ENCODE measurements at regions not wholly inside any gene's neighbourhood (a gene's known extent, or its start where the extent isn't known, plus 50 kb on each side); places are given as distances from the start of the nearest gene placed in this dataset.

- H3K36me3 ChIP-seq (ENCODE audit: control insufficient read depth, low read length), result no peaks in the 10 kb centered on the region
- H3K27ac ChIP-seq (ENCODE audit: low read depth, low read length), result no peak overlapping the region
- H3K4me1 ChIP-seq (ENCODE audit: control insufficient read depth, low read length), result no peaks in the 10 kb centered on the region
- no peaks in the 10 kb centered on the region for H3K9me2 ChIP-seq (replicated peaks; ENCODE audit: control insufficient read depth, low read length)
- H3F3A ChIP-seq (ENCODE audit: control insufficient read depth, insufficient read depth), result no peaks in the 10 kb centered on the region
- no peaks in the 10 kb centered on the region for H3K79me2 ChIP-seq (ENCODE audit: control insufficient read depth, low read length)
- no peaks in the 10 kb centered on the region for H4K20me1 ChIP-seq (ENCODE audit: control insufficient read depth, insufficient read depth, low read depth, low read length)
- H3K4me3 ChIP-seq (ENCODE audit: low read length), result no peak overlapping the region
- no peaks in the 10 kb centered on the region for H3K9me3 ChIP-seq (ENCODE audit: control insufficient read depth, insufficient read depth, low read length)
- H3K27me3 ChIP-seq (ENCODE audit: control insufficient read depth, low read length), result no peaks in the 10 kb centered on the region
- no peak overlapping the region for H3K4me2 ChIP-seq (ENCODE audit: low read length)
- no peak for TF ChIP-seq EZH2phosphoT487 (IDR thresholded peaks at IDR 0.05; ENCODE audit: borderline replicate concordance, low read length)
- TF ChIP-seq CTCF (IDR thresholded peaks at IDR 0.05; ENCODE audit: low read depth, low read length, poor library complexity, severe bottlenecking), result no peak
Observed at GRCh38 chr12:114206525-114206924, 199.4 kb downstream of the TBX5 start.

- Histone ChIP-seq H4K20me1 (ENCODE audit: control insufficient read depth, insufficient read depth, low read depth, low read length) (no peaks in the 10 kb centered on the region), H3K4me3 (ENCODE audit: low read length) (no peak overlapping the region), H3F3A (ENCODE audit: control insufficient read depth, insufficient read depth) (no peaks in the 10 kb centered on the region), H3K36me3 (ENCODE audit: control insufficient read depth, low read length) (no peaks in the 10 kb centered on the region), H3K79me2 (ENCODE audit: control insufficient read depth, low read length) (no peaks in the 10 kb centered on the region), H3K27ac (ENCODE audit: low read depth, low read length) (no peak overlapping the region), H3K4me2 (ENCODE audit: low read length) (no peak overlapping the region), H3K4me1 (ENCODE audit: control insufficient read depth, low read length) (no peaks in the 10 kb centered on the region), H3K9me3 (ENCODE audit: control insufficient read depth, insufficient read depth, low read length) (no peaks in the 10 kb centered on the region), H3K9me2 (replicated peaks; ENCODE audit: control insufficient read depth, low read length) (no peaks in the 10 kb centered on the region), H3K27me3 (ENCODE audit: control insufficient read depth, low read length) (no peaks in the 10 kb centered on the region)
- TF ChIP-seq CTCF (IDR thresholded peaks at IDR 0.05; ENCODE audit: low read depth, low read length, poor library complexity, severe bottlenecking) (no peak), EZH2phosphoT487 (IDR thresholded peaks at IDR 0.05; ENCODE audit: borderline replicate concordance, low read length) (no peak)
Observed at GRCh38 chr12:114201794-114202193, 204.2 kb downstream of the TBX5 start.

- H3K4me1 ChIP-seq (ENCODE audit: control insufficient read depth, low read length), result no peaks in the 10 kb centered on the region
- H3K79me2 ChIP-seq (ENCODE audit: control insufficient read depth, low read length), result no peaks in the 10 kb centered on the region
- H3K36me3 ChIP-seq (ENCODE audit: control insufficient read depth, low read length), result no peaks in the 10 kb centered on the region
- H3K4me2 ChIP-seq (ENCODE audit: low read length), result no peak overlapping the region
- no peaks in the 10 kb centered on the region for H4K20me1 ChIP-seq (ENCODE audit: control insufficient read depth, insufficient read depth, low read depth, low read length)
- H3K27me3 ChIP-seq (ENCODE audit: control insufficient read depth, low read length), result peaks cover 4% of the 10 kb centered on the region
- TF ChIP-seq CTCF (IDR thresholded peaks at IDR 0.05; ENCODE audit: low read depth, low read length, poor library complexity, severe bottlenecking) (no peak), EZH2phosphoT487 (IDR thresholded peaks at IDR 0.05; ENCODE audit: borderline replicate concordance, low read length) (no peak)
- H3K27ac ChIP-seq (ENCODE audit: low read depth, low read length), result no peak overlapping the region
- no peaks in the 10 kb centered on the region for H3K9me3 ChIP-seq (ENCODE audit: control insufficient read depth, insufficient read depth, low read length)
- H3K9me2 ChIP-seq (replicated peaks; ENCODE audit: control insufficient read depth, low read length), result no peaks in the 10 kb centered on the region
- H3K4me3 ChIP-seq (ENCODE audit: low read length), result no peak overlapping the region
- H3F3A ChIP-seq (ENCODE audit: control insufficient read depth, insufficient read depth), result no peaks in the 10 kb centered on the region
Observed at GRCh38 chr12:114194956-114195355, 211.0 kb downstream of the TBX5 start.

- H3F3A ChIP-seq (ENCODE audit: control insufficient read depth, insufficient read depth), result no peaks in the 10 kb centered on the region
- no peak for TF ChIP-seq CTCF (IDR thresholded peaks at IDR 0.05; ENCODE audit: low read depth, low read length, poor library complexity, severe bottlenecking)
- TF ChIP-seq EZH2phosphoT487 (IDR thresholded peaks at IDR 0.05; ENCODE audit: borderline replicate concordance, low read length), result no peak
- peaks cover 4% of the 10 kb centered on the region for H3K27me3 ChIP-seq (ENCODE audit: control insufficient read depth, low read length)
- no peaks in the 10 kb centered on the region for H3K4me1 ChIP-seq (ENCODE audit: control insufficient read depth, low read length)
- no peak overlapping the region for H3K27ac ChIP-seq (ENCODE audit: low read depth, low read length)
- no peak overlapping the region for H3K4me3 ChIP-seq (ENCODE audit: low read length)
- H3K9me3 ChIP-seq (ENCODE audit: control insufficient read depth, insufficient read depth, low read length), result no peaks in the 10 kb centered on the region
- no peaks in the 10 kb centered on the region for H4K20me1 ChIP-seq (ENCODE audit: control insufficient read depth, insufficient read depth, low read depth, low read length)
- H3K4me2 ChIP-seq (ENCODE audit: low read length), result no peak overlapping the region
- H3K79me2 ChIP-seq (ENCODE audit: control insufficient read depth, low read length), result no peaks in the 10 kb centered on the region
- no peaks in the 10 kb centered on the region for H3K36me3 ChIP-seq (ENCODE audit: control insufficient read depth, low read length)
- no peaks in the 10 kb centered on the region for H3K9me2 ChIP-seq (replicated peaks; ENCODE audit: control insufficient read depth, low read length)
Observed at GRCh38 chr12:114194066-114194465, 211.9 kb downstream of the TBX5 start.

Measured in DOHH2 (cell line).